NT2/D1 (cell line): ENCODE measurements at regions not wholly inside any gene's neighbourhood (a gene's known extent, or its start where the extent isn't known, plus 50 kb on each side); places are given as distances from the start of the nearest gene placed in this dataset.

Source experiments
- YY1 ChIP-seq: IDR thresholded peaks from 2 replicates; pipeline ENCODE4 v1.6.1; 2011; ENCODE audit not compliant: insufficient read length, insufficient read depth
- ZNF274 ChIP-seq: IDR thresholded peaks from 2 replicates; pipeline ENCODE4 v1.6.1; 2011; ENCODE audit warnings: mild to moderate bottlenecking, low read depth, low read length

DNA sequence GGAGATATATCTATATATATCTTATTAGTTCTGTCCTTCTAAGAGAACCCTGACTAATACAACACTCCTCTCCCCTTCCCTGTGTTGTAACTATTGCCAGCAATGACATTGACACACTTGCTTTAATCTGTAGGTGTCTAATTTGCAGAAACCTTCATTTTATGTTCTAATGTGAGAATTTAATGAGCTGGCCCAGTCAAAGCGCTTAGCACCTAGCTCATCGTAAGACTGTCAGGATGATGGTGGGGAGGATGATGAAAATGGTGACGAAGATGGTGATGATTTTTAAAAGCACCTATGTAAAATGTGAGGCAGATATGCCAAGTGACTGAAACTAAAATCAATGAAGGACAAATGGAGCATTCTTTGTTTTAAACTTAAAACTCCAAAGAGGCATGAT, 183.8 kb downstream of the DHX15 start:
- TF ChIP-seq ZNF274 (no peak), YY1 (no peak)
